GM19351 (cell line): ENCODE measurements at regions not wholly inside any gene's neighbourhood (a gene's known extent, or its start where the extent isn't known, plus 50 kb on each side); places are given as distances from the start of the nearest gene placed in this dataset.
"Not testable (repeated sequence)": the region's sequence is repeated elsewhere in the genome, so short reads cannot be mapped to it uniquely, and the experiment has no call there.

ENCODE experiments used
- ATAC-seq: cut with Tn5 transposase; IDR thresholded peaks from one replicate; pipeline ENCODE4 v1.9.1; 2021; ENCODE audit warnings: mild to moderate bottlenecking, moderate library complexity; ENCODE audit not compliant: unreplicated experiment

DNA sequence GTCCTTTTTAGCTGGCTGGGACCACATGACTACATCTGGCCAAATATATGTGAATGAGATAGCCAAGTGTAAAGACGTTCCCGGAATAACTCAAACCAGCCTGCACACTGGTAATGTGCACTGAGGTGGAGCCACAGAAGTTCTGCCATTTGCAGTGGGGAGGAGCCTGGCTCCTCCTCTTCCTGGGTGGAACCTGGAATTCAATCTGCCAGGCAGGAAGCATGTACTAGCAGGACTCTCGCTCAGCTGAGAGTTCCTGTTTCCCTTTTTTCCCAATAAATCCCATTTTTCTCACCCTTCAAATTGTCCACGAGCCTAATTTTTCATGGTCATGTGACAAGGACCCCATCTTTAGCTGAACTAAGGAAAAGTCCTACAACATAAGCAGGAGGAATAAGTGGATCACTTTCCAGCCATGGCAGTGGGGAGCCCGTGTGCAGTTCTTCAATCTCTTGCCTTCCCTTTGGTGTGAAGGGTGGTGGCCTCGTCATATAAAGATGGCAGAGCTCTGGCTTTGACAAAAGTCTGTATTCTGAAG is 183.2 kb downstream of the UXS1 start:
- ATAC-seq, result no peak

DNA sequence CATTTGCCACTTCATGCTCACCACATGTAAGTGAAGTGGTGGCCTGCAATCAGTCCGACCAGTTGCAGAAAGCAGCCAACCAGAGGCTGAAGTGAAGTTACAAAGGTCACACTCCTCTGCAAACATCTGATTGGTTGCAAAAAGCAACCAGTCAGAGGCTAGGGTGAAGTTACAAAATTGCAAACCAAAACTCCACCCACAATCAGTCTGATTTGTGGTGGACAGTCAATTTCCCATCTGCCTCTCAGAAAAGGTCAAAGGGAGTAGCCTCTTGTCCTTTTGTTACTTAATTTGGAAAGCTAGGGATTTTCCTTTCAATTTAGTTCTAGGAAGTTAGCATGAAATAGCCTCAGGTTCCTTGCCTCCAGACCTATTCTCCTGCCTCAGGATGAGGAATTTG is 185.0 kb downstream of the UXS1 start:
- ATAC-seq, result no peak

DNA sequence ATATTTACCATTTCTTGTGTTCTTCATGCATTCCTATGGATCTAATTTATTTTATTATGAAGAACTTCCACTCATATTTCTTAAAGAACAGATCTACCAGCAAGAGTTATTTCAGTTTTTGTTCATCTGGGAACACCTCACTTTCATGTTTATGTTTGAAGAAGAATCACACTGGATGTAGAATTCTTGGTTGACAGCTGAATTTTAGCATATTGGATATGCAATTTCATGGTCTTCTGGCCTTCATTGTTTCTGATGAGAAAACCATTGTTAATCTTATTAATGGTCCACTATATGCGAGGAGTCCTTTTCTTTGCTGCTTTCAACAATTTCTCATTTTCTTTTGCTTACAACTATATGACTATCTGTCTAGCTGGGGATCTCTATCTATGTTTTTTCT is 189.2 kb downstream of the UXS1 start:
- ATAC-seq, result no peak

DNA sequence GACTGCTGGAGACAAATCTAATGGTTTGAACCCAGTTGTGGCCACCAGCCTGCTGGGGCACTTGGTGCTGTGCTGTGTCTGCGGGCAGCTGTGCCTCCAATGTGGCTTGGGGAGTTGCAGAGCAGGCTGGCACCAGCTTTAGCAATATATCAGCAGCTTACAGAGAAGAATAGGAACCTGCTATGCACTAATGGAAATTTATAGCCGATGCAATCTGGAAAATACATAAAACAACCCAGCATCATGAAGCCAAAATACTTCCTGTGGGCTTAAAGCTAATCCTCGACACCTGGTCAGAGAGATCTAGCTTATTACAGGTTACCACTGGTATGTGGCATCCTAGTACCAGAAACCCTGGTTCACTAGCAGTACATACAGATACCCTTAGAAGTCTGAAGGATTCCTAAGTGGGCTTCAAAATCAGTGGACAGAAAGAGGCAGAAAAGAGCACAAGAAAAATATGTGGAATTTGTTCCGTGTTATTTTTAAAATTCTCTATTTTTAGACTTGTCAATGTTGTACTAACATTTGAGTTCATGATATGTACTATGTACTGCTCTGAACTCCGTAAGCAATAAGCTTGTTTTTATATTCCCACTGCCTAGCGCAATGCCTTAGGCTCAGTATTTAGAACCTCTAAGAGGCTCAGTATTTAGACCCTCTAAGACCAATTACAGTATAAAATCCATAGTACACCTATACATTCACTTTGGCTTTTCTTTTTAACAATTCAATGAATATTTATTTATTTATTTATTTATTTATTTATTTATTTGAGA is 194.7 kb downstream of the UXS1 start:
- ATAC-seq, result no peak

DNA sequence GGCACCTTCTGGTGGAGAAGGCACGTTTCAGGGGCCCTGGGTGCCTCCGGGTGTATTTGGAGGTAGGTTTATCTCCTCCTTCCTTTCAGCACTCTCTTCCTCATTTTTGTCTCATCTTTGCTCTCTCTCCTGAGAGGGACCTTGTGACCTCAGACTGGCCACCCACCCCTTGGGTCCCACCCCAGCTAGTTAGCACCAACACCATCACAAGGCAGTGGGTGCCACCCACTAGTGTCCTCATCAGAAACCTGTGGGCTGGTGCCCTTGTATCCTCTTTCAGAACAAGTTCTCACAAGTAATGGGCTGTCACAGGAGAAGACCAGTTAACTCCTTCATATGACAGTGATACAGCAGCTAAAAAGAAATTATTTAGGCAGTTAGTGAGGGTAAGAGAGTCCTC is 196.4 kb downstream of the UXS1 start:
- ATAC-seq, result no peak

DNA sequence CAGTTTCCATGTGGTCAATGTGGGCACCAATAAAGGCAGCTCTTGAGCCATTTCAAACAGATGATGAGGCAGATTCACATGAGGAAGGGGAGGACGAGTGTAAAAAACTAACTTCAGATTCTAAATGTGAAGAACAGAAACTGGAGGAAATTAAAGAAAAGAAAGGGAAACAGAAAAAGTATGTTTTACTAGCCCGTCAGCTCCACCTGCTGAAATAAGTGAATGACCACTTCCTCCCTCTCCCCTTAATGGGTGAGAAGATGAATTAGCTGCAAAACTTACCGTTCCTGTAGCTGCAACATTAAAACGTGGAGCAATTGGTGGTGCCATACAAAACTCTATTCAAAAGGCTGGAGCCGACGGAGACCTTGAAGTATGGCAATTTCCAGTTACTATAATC is 203.5 kb downstream of the UXS1 start:
- ATAC-seq, result no peak

DNA sequence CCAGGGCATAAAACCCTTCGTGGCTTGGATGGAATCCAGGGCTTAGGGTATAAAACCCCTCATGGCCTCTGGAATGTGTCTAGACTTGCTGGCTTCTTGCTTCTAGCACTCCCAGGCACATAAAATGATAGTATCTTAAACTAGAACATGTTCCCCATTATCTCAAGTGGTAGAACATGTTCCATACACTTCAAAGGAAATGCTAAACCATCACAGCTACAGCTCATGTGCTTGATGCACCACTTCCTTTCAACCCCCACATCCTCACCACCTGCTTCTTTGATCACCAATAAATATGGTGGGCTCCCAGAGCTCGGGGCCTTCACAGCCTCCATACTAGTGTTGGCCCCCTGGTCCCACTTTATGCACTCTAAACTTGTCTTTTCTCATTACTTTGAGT is 204.3 kb downstream of the UXS1 start:
- ATAC-seq, result not testable (repeated sequence)

DNA sequence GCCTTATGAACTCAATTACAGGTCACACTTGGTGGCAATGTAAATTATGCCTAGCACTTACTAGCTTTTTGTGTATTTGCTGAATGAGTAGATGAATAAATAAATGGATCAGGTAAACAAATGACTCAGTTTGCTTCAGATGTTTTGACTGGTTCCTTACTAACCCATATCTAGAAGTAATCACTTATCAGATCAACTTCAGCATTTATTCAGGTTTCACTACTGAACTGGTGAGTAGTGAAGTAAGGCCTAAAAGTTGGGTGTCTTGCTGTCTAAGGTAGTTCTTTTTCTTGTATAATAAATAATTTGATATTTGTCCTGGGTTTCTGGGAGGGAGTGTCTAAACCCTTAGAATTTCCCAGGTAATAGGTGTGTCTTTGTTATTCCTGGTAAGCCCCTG is 205.0 kb downstream of the UXS1 start:
- no peak for ATAC-seq

DNA sequence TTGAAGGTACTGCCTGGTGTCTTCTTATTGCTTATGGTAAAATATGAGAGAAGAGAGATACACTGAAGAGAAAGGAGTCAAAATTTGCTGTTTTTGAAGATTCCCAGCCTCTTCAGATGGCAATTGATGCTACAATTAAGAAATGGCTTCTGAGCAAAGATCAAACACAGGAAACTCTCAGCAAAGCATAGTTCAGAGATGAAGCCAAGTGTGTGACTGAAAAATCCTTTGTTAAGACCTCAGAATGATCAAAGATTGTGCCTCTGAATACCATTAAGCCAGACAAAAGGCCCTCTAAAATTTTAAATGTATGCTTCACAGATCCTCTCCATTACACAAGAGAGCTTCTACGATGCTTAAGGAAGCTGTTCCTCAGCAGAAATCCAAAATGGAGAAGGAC is 216.3 kb downstream of the UXS1 start:
- no peak for ATAC-seq

DNA sequence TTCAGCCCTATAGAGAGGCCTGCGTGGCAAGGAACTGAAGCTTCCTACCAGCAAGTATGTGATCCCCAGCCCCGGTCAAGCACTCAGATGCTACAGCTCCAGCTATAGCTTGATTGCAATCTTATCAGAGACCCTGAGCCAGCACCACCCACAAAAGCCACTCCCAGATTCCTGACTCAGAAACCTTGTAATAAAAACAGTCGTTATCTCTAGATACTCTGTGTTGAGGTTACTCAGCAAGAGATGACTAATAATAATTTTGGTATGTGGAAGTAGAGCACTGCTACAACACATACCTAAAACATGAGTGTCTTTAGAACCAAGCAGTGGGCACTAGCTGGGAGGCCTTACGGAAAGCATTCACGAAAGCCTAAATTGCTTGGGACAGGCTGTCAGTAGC is 216.9 kb downstream of the UXS1 start:
- ATAC-seq, result no peak

DNA sequence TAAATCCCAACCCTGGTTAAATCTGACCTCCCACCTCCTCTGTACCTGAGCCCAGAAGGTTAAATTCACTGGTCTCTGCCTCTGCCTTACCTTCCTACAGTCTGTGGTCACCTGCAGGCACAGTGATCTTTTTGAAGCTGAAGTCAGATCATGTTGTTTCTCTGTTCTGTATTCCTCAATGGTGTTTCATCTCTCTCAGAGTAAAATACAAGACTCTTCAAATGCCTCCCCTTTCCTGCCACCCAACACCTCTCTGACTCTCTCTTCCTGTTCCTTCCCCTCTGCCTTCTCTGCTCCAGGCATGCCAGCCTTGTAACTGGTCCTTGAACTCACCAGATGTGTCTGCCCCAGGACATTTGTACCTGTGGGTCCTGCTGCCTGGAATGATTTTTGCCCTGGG is 219.3 kb downstream of the UXS1 start:
- no peak for ATAC-seq

DNA sequence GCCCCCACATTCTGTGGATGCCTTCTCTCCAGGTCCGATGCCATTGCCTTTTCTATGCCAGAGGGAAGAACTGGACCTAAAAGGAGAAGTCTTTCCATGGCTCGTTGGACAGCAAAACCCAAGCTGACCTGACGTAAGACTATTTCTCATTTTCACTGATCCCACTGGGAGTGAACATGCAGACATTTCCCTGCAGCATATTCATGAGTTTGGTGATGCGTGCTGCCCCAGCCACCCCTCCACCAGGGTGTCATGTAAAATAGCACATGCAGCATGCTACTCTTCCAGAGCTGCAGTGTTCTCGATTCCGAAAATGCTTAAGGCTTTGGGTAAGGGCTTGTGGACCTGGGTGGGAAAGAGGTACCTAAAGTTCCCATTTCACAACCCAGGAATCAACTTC is 221.2 kb downstream of the UXS1 start:
- ATAC-seq, result no peak

DNA sequence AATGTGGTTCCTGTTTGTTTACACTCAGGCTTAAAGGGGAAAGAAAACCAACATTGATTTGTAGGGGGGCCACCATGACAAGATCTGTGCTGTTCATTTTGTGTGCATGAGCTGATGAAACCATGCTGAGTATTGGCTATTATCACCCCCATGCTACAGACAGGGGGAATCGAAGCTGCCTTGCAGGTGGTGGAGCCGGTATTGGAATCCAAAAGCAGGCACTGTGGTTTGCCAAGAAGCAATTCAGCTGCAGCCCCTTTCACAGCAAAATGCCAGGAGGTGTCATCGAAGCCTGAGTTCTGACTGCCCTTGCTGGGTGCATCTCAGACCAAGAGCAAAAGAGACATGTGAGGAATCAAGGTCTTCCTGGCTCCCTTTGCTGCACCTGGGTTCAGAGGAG is 221.9 kb downstream of the UXS1 start:
- no peak for ATAC-seq

DNA sequence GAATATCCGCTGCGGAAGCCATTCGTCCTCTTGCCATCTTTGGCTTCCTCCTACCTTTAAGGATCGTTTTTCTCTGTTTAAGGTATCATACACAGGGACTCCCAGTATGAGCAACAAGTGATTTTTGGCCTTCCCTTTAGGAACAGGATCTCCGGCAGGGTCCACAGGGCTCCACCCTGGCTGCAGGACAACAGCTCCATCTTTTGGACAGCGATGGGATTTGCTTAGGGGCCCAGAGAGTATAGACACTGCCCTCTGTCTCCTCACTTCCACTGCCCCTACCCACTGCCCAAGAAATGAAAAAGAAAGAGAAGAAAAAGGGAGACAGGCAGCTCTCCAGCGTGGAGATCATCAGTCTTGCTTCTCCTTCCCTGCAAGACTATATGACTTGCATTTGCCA is 224.5 kb downstream of the UXS1 start:
- no peak for ATAC-seq

DNA sequence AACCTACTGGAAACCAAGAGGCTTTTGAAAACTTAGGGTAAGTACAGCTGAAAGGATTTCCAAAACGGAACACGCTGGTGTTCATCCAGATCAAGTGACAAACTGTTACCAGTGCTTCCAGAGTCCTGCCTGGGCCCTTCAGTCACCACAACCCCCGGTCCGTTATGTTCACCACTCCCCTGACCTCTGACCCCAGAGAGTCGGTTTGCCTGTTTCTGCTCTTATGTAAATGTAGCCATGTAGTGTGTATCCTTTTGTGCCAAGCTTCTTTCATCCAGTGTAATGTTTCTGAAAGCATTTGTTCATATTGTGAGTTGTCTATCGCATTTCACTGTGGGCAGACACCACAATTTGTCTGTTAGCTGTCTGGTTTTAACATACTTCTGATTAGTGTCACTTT is 217.5 kb downstream of the NCK2 start:
- ATAC-seq, result no peak

DNA sequence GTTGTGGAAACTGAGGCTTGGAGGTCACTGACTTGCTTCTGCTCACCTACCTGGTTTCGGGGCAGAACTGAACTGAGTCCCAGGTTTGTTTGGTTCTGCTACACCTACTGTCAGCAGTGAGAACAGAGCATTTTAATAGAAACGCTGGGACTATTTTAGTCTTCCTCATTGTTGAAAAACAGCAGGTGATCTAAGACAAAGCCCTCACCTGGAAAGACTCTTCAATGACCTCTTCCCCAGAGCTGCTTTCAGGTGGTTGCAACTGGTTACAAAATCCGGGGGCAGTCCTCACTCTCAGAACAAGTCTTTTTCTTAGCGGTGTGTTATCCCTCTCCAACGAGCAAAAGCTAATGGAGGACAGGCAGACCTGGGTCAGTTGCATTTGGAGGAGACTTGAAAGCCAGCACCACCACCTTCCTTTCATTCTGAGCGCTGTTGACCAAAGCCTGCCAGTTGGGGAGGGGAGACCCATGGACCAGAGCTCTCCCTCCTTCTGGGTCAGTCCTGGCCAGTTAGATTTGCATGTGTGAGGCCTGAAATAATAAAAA is 217.0 kb downstream of the NCK2 start:
- no peak for ATAC-seq

DNA sequence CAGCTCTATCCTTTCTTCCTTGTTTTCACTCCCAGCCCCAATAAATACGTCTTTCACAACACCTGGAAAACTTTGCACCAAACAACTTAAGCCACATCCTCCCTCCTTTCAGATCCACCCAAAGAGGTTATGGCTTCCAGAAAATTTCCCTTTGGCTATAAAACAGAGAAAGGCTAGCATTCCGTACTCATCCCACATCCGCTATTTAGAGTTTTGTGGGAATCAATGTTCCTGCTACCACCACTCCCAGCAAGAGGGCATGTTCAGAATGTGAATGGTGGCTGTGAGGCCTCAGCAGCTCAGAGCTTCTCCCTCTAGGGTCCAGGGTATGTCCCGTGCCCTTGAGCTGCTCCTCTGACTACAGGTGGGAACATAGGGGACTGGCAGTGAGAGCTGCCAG is 214.6 kb downstream of the NCK2 start:
- no peak for ATAC-seq

DNA sequence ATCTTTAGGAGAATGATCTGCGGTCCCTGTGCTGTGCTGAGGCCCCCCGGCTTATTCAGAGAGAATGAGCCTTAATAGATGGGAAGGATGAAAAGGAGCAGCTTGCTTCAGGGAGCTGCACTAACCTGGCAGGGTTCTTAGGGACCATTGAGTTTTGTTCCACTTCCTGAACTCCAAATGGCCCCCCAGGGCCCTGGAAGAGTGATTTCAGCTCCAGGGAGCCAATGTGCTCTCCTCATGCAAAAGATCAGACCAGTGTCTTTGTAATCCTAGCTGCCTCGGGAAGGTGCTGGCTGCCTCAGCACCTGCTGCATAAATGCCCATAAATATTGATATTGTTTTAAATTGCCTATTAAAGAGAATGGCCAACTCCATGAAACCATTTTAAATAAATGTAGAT is 210.2 kb downstream of the NCK2 start:
- no peak for ATAC-seq

DNA sequence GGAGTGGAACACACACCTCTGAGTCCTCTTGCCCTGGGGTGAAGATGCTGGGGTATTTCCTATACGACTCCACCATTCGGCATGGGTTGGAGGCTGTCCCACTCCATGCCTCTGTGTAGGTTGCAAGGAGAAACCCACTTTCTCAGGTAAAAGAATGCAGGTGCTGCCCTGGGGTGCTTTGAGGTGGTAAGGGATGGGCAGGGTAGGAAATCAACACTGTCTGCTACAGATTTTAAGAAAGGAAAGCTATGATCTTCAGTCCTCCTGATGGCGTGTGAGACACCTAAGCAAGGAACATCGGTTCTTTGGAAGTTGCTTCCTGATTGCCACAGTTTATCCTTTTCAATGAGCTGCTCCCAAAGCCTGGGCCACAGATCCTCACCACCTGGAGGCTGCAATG is 209.2 kb downstream of the NCK2 start:
- no peak for ATAC-seq

DNA sequence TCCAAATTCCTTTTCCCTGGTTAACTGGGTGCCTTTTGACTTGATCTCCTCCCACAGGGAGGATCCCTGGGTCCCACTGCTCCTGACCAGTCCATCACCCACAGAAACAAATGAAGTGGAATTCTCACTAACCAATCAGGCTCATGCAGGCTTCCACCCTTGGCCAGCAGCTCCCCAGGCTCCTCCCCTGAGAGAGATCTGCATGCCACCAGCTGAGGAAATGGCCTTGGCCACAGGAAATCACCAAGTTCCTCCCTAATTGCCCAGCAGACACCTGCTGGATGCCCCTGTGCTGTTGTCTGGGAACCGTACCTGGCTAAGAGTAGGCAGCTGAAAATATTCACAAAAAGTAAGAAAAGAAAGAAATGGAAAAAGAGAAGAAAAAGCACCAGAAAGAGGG is 207.4 kb downstream of the NCK2 start:
- no peak for ATAC-seq

DNA sequence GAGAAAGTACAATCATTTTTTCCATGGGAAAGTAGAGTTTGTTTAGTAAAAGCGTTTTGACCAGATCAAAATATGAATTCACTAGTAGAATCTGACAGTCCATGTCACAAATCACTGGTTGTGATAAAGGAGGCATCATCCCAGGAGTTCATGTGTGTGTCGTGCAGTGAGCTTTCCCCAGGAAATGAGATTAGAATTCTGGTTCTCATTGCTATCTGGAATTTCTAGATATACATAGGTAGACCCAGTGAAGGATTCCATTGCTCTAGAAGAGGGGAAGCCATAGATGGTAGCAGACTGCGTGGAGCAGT is 206.6 kb downstream of the NCK2 start:
- ATAC-seq, result no peak

DNA sequence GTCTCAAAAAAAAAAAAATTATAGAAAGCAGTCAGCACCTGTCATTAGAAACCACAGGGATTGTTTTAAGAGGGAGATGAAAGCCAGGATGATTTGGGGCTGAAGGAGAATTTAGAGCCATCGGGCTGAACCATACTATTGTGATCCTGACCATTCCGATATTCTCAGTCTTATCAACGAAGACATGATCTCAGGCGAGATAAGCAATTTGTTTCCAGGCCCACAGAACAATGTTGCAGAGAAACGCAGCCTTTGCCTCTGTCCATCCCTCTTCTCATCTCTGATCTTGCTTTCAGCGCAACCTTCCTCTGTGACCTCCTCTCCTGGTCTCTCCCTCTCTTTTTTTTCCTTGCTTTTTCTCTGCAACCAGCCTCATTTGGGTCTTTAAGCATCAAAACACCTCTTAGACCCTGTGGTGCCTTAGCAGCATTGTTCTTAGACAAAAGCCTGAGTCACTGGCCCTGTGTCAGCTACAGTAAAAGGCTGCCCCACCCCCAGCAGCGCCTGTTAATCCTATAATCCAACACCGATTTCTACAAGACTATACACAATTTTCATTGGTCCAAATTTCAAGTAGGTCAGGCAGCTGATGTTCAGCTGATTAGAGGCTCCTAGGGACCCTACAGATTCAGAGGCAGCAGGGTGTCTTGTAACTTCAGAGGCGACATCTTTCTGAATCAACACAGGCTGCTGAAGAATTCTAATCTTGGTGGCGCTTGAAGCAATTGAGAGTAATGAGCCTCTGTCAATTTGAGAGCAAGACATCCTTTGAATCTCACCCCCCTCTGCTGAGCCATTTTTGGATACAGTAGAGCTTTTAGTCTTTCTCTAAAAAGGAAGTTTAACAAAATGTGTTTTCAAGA is 206.0 kb downstream of the NCK2 start:
- ATAC-seq, result no peak
